ENCODE measurements at regions not wholly inside any gene's neighbourhood (a gene's known extent, or its start where the extent isn't known, plus 50 kb on each side); places are given as distances from the start of the nearest gene placed in this dataset.
"Not testable (repeated sequence)": the region's sequence is repeated elsewhere in the genome, so short reads cannot be mapped to it uniquely, and the experiment has no call there.

GRCh38 chr7:34357068-34357467 lies 300.9 kb upstream of the NPSR1 start:
- Histone ChIP-seq H3K4me3 (replicated peaks in 1 of 3; ENCODE audit: low read depth in 2 of 3, low read length in 3 of 3) (no peak overlapping the region), H3K4me1 (ENCODE audit: control insufficient read depth in 1 of 2, insufficient read depth in 2 of 2, low read length in 2 of 2) (no peaks in the 10 kb centered on the region), H3K79me2 (ENCODE audit: insufficient read depth, low read length) (no peaks in the 10 kb centered on the region), H3K4me2 (replicated peaks; ENCODE audit: extremely low read depth, low read length, poor library complexity, severe bottlenecking) (no peak overlapping the region), H3K27ac (ENCODE audit: low read depth in 1 of 2, low read length in 2 of 2) (no peak overlapping the region), H3K9me3 (replicated peaks in 1 of 2; ENCODE audit: control insufficient read depth in 1 of 2, insufficient read depth in 1 of 2, low read length in 2 of 2) (peaks cover 6% of the 10 kb centered on the region in 2 donors), H3K27me3 (ENCODE audit: control insufficient read depth in 2 of 2, insufficient read depth in 2 of 2, low read length in 2 of 2) (no peaks in the 10 kb centered on the region), H4K20me1 (ENCODE audit: insufficient read depth, low read length) (no peaks in the 10 kb centered on the region), H3K9ac (ENCODE audit: insufficient read depth, low read length, poor library complexity, severe bottlenecking) (no peak overlapping the region), H3K36me3 (replicated peaks in 1 of 2; ENCODE audit: control insufficient read depth in 1 of 2, insufficient read depth in 2 of 2, low read length in 2 of 2) (no peaks in the 10 kb centered on the region), H2AFZ (ENCODE audit: insufficient read depth, low read depth, low read length, poor library complexity, severe bottlenecking) (no peak overlapping the region)
- peaks cover 4 to 13% (median 4%) of the 10 kb centered on the region in 7 donors for H3K9me3 Mint-ChIP-seq
- H3K36me3 Mint-ChIP-seq: no peaks in the 10 kb centered on the region
- no CpG with 5 or more reads among the region's 2 CpGs for WGBS (ENCODE audit: insufficient coverage)
- no peak overlapping the region for H3K4me3 Mint-ChIP-seq
- no peak overlapping the region for H3K27ac Mint-ChIP-seq
- intact Hi-C loops (cut with micrococcal nuclease): no loop called here
- no peak for DNase-seq
- no peaks in the 10 kb centered on the region for H3K4me1 Mint-ChIP-seq
- TF ChIP-seq CTCF (IDR thresholded peaks at IDR 0.05): no peak
- peaks cover 0 to 2% (median 0%) of the 10 kb centered on the region in 3 donors for H3K27me3 Mint-ChIP-seq (ENCODE audit: low read depth in 3 of 3)

DNA sequence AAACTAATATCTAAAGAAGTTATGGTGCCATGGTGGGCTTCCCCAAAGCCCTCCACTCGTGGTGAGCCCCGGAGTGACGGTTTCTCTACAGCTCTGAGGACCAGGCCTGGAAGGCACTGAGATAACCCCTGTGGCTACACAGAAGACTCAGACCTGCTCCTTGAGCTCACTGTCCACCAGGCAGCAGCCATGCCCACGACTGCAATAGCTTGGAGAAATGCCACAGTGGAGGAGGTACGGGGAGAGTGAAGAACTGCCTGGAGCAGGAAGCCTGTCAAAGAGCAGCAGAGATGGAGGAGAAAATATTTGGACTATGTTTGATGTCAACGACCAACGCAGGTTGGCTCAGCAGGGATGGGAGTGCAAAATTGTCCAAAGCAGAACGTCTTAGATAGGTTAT lies 300.1 kb upstream of the NPSR1 start:
- H3K4me1 Mint-ChIP-seq: no peaks in the 10 kb centered on the region

DNA sequence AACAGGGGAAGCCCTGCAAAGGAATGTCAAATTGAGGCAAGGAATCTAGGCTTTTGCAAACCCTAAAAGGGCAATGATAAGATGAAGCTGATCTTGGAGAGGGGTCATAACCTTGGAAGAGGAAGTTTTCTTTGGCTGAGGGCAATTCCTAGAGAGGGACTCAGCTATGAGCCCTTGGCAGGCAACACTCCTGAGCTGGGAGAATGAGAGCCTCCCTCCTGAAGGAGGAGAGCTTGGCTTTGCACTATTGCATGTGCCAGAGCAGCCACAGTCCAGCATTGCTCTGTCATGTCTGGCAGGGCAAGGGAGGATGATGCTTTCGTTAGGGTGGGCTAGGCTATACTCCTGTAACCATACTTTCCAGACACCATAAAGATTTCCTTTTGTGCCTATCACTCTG lies 299.4 kb upstream of the NPSR1 start:
- WGBS (ENCODE audit: insufficient coverage): no CpG with 5 or more reads among the region's 1 CpG
- H3K79me2 ChIP-seq (ENCODE audit: insufficient read depth, low read length); H3K36me3 ChIP-seq (replicated peaks in 1 of 2; ENCODE audit: control insufficient read depth in 1 of 2, insufficient read depth in 2 of 2, low read length in 2 of 2); H3K4me1 Mint-ChIP-seq; H2AFZ ChIP-seq (ENCODE audit: insufficient read depth, low read depth, low read length, poor library complexity, severe bottlenecking); DNase-seq; H3K27me3 ChIP-seq (ENCODE audit: control insufficient read depth in 2 of 2, insufficient read depth in 2 of 2, low read length in 2 of 2); intact Hi-C loops (cut with micrococcal nuclease); H3K9ac ChIP-seq (ENCODE audit: insufficient read depth, low read length, poor library complexity, severe bottlenecking); H3K4me2 ChIP-seq (replicated peaks; ENCODE audit: extremely low read depth, low read length, poor library complexity, severe bottlenecking); H3K4me1 ChIP-seq (ENCODE audit: control insufficient read depth in 1 of 2, insufficient read depth in 2 of 2, low read length in 2 of 2); H3K27me3 Mint-ChIP-seq (ENCODE audit: low read depth in 3 of 3); H4K20me1 ChIP-seq (ENCODE audit: insufficient read depth, low read length); H3K27ac ChIP-seq (ENCODE audit: low read depth in 1 of 2, low read length in 2 of 2); H3K4me3 ChIP-seq (replicated peaks in 1 of 3; ENCODE audit: low read depth in 2 of 3, low read length in 3 of 3); H3K4me3 Mint-ChIP-seq; H3K36me3 Mint-ChIP-seq; H3K27ac Mint-ChIP-seq: not testable (repeated sequence)
- peaks cover 2 to 21% (median 4%) of the 10 kb centered on the region in 7 donors for H3K9me3 Mint-ChIP-seq
- peaks cover 6 to 14% of the 10 kb centered on the region in 2 donors for H3K9me3 ChIP-seq (replicated peaks in 1 of 2; ENCODE audit: control insufficient read depth in 1 of 2, insufficient read depth in 1 of 2, low read length in 2 of 2)

More for the DNA sequence above, 300.1 kb upstream of the NPSR1 start:
- Mint-ChIP-seq H3K36me3 (no peaks in the 10 kb centered on the region), H3K27me3 (ENCODE audit: low read depth in 3 of 3) (peaks cover 0 to 2% (median 0%) of the 10 kb centered on the region in 3 donors), H3K9me3 (peaks cover 4 to 18% (median 4%) of the 10 kb centered on the region in 7 donors), H3K27ac (no peak overlapping the region), H3K4me3 (no peak overlapping the region)
- no peak for TF ChIP-seq CTCF (IDR thresholded peaks at IDR 0.05)
- 85% methylated on average over 7 of the region's 8 CpGs for WGBS (ENCODE audit: insufficient coverage)
- H3K9ac ChIP-seq (ENCODE audit: insufficient read depth, low read length, poor library complexity, severe bottlenecking): no peak overlapping the region
- H3K79me2 ChIP-seq (ENCODE audit: insufficient read depth, low read length): no peaks in the 10 kb centered on the region
- H3K4me3 ChIP-seq (replicated peaks in 1 of 3; ENCODE audit: low read depth in 2 of 3, low read length in 3 of 3): no peak overlapping the region
- no peaks in the 10 kb centered on the region for H3K4me1 ChIP-seq (ENCODE audit: control insufficient read depth in 1 of 2, insufficient read depth in 2 of 2, low read length in 2 of 2)
- no peak overlapping the region for H3K4me2 ChIP-seq (replicated peaks; ENCODE audit: extremely low read depth, low read length, poor library complexity, severe bottlenecking)
- intact Hi-C loops (cut with micrococcal nuclease): no loop called here
- no peak overlapping the region for H2AFZ ChIP-seq (ENCODE audit: insufficient read depth, low read depth, low read length, poor library complexity, severe bottlenecking)
- no peaks in the 10 kb centered on the region for H4K20me1 ChIP-seq (ENCODE audit: insufficient read depth, low read length)
- H3K27me3 ChIP-seq (ENCODE audit: control insufficient read depth in 2 of 2, insufficient read depth in 2 of 2, low read length in 2 of 2): no peaks in the 10 kb centered on the region
- no peak for DNase-seq
- no peaks in the 10 kb centered on the region for H3K36me3 ChIP-seq (replicated peaks in 1 of 2; ENCODE audit: control insufficient read depth in 1 of 2, insufficient read depth in 2 of 2, low read length in 2 of 2)
- H3K27ac ChIP-seq (ENCODE audit: low read depth in 1 of 2, low read length in 2 of 2): no peak overlapping the region
- peaks cover 6 to 10% of the 10 kb centered on the region in 2 donors for H3K9me3 ChIP-seq (replicated peaks in 1 of 2; ENCODE audit: control insufficient read depth in 1 of 2, insufficient read depth in 1 of 2, low read length in 2 of 2)
